Activated CD8-positive, alpha-beta memory T cell treated with anti-CD3 and anti-CD28 coated beads, Interleukin-2, amount 50 U/mL, for 24 hours (primary cell): ENCODE measurements at regions not wholly inside any gene's neighbourhood (a gene's known extent, or its start where the extent isn't known, plus 50 kb on each side); places are given as distances from the start of the nearest gene placed in this dataset.
"Not testable (repeated sequence)": the region's sequence is repeated elsewhere in the genome, so short reads cannot be mapped to it uniquely, and the experiment has no call there.

ENCODE experiments used
- DNase-seq: peaks from one replicate; pipeline ENCODE4 v3.0.0-alpha.2; 2020; ENCODE audit errors: extremely low read depth

GRCh38 chr19:28540385-28540784 lies 672.6 kb downstream of the UQCRFS1 start:
- not testable (repeated sequence) for DNase-seq

DNA sequence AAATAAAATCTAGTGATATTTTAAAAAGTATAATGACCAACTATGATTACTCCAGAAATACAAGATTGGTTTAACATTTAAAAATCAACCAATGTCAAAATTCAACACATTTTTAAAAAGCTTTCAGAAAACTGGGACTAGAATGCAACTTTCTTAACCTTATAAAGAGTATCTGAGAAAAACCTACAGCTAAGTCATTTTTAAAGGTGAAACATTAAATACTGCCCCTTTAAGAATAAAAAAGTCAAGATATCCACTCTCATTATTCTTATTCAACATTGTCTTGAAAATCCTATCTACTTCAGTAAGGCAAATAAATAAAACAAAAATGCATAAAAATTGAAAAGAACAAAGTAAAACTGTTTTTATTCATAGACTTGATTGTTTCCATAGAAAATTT lies 673.2 kb downstream of the UQCRFS1 start:
- no peak for DNase-seq

DNA sequence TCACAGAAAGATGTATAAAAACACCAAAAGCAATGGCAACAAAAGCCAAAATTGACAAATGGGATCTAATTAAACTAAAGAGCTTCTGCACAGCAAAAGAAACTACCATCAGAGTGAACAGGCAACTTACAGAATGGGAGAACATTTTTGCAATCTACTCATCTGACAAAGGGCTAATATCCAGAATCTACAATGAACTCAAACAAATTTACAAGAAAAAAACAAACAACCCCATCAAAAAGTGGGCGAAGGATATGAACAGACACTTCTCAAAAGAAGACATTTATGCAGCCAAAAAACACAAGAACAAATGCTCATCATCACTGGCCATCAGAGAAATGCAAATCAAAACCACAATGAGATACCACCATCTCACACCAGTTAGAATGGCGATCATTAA lies 674.4 kb downstream of the UQCRFS1 start:
- DNase-seq: not testable (repeated sequence)

DNA sequence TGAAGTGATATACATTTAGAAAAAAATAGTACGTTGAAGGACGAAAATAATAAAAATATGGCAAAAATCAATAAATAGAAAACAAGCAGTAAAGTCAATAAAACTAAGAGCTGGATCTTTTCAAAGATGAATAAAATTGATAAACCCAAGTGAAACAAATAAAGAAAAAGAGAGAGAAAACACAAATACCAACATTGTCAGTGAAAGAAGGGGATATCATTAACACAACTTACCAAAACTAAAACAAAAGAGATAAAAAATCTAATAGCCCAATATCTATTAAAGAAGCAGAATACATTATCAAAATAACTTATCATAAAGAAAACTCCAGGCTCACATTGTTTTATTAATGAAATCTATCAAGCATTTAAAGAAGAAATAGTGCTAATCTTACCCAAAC lies 675.1 kb downstream of the UQCRFS1 start:
- DNase-seq: no peak

GRCh38 chr19:28537079-28537478 lies 675.9 kb downstream of the UQCRFS1 start:
- DNase-seq: no peak

GRCh38 chr19:28535352-28535775 lies 677.6 kb downstream of the UQCRFS1 start:
- DNase-seq: no peak

DNA sequence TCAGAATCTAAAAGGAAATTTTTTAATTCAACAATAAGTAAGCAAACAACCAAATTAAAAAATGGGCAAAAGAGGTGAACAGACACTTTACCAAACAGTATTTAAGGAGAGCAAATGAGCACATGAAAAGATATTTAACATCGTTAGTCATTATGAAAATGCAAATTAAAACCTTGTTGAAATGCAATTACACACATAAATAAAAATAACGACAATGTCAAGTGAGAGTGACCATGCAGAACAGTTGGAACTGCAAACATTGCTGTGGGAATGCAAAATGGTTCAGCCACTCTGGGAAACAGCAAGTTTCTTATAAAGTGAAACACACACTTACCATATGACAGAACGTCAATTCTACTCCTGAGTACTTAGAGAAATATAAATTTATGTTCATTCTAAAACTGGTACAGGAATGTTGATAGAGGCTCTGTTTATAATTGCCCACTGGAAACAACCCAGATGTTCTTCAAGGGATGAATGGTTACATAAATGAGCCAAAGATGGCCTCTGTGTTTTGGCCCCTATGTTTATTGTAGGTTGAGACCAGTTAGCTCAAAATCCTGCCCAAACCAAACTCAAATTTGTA lies 678.1 kb downstream of the UQCRFS1 start:
- no peak for DNase-seq

DNA sequence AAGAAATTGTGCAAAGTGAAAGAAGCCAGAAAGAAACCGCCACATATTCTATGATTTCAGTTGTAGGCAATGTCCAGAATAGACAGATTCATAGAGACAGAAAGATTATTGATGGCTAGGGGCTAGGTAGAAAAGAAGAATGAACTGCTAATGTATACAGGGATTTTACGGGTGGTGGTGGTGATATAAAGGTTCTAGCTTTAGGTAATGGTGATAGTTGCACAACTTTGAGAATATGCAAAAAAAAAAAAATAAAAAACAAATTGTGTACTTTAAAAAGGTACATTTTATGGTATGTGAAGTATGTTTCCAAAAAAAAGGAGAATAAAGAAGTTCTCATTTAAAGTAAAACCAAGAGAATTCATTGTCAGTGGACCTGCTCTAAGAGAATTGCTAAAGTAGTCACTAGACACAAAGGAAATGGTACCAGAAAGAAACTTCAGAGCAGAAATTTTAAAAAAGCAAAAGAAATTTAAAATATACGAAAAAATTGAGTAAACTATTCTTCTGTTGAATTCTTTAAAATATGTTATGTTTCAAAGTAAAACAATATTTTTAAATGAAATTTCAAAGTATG lies 680.1 kb downstream of the UQCRFS1 start:
- DNase-seq: no peak

- no peak for DNase-seq
Observed at GRCh38 chr19:28531979-28532378, 681.0 kb downstream of the UQCRFS1 start.

- DNase-seq: no peak
Observed at GRCh38 chr19:28530406-28531035, 682.4 kb downstream of the UQCRFS1 start.

DNA sequence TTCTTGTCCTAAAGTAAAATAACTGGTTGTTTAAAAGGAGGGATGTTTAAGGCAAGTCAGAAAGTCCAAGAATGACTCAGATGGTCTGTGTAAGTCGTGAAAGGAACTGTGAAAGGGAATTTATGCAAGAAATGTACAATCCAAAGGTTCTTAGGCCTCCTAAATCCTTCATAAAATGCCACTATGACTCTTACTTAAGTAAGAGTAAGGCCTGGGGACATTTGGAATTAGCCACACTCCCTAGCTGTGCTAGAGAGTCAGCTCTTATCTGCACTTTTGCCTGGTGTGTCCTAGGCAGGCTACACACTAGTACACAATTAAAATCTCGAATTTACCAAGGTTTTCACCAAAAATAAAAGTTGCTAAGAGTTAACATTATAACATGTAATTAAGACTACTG lies 686.9 kb downstream of the UQCRFS1 start:
- no peak for DNase-seq

DNA sequence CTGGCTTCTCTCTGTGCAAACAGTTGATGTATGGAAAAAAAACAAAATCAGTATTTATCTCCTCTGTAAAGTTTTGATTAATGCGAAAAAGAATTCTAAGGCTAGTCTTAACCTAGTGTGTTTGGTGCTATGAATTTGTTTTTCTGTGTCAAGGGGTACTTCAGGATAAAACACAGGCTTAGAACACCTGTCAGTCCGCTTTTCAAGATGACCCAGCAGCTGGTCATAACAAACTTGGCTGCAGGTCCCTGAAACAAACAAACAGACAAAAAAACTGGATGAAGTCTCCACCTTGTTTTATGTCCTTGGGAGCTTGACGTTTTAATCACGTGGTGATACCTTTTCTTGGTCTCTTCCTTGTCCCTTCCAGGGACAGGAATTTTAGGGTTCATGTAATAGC lies 689.3 kb downstream of the UQCRFS1 start:
- DNase-seq: no peak

DNA sequence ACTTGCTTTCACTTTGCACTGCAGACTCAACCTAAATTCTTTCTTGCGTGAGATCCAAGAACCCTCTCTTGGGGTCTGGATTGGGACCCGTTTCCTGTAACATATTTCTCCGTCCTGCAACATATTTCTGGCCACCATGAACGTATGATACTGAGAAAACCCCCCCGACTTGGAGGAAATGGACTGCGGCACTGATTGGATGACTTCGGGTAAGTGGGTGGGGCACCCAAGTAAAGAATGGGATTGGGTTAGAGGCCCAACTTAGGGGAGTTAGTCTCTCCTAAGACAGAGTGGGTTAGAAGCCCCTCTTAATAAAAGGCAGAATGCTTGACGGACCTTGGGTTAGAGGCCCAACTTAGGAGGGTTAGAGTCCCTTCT lies 690.4 kb downstream of the UQCRFS1 start:
- no peak for DNase-seq

- no peak for DNase-seq
Observed at GRCh38 chr19:28521614-28522544, 691.1 kb downstream of the UQCRFS1 start.

- DNase-seq: no peak
Observed at GRCh38 chr19:28520998-28521568, 691.9 kb downstream of the UQCRFS1 start.

- no peak for DNase-seq
Observed at GRCh38 chr19:28519952-28520861, 692.7 kb downstream of the UQCRFS1 start.

DNA sequence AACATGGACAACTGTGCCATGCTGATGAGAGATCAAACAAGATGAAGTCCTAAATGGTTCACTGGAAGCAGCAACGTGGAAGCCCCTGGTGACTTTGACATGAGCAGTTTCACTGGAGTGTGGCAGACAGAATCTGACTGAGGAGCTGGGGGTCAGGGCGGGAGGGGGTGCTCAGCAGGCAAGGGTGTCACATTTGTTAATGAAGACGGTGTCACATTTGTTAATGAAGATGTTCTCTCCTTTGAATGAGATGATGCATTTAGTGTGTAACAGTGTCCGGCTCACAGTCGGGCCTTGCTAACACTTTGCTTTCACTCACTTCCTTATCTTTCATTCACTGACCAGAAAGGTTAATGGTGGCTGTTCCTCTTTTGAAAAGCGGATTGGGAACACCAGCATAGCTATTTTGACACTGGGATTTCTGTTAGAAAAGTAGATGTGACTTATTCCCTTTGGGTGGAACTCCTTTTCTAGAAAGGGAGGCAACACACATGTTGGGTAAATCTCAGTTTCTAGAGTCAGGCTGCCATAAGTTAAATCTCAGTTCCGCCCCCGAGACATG lies 693.7 kb downstream of the UQCRFS1 start:
- no peak for DNase-seq

DNA sequence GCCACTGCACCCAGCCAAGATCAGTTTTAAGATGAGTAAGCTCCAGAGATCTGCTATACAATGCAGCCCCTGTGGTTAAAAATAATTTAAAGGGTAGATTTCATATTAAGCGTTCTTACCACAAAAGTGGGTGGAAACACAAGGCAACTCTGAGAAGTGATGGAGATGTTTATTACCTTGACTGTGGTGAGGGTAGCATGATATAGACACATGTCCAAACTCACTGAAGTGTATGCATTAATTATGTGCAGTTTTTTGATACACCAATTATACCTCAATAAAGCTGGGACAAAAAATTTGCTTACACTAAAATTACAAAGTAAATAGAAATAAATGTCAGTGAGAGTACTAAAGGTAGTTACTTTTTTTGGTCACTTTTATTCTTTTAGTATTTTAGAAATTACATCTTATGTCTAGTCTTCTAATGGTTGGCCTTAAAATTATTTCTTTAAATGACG lies 696.5 kb downstream of the UQCRFS1 start:
- no peak for DNase-seq

DNA sequence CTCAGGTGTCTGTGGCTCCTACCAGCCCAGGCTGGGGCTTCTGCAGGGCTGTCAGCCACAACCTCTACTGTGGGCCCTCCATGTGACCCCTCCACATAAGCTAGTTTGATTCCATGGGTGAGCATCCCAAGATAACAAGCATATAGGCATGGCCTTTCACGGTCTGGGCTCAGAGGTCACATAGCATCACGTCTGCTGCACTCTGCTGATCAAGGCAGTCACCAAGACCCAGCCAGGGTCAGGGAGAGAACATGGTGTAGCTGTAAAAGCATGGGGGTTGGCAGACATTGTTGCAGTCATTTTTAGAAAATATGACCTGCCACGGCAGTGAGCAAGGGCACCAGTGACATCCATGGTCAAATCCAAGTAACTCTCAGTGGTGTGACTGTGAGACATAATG lies 698.8 kb downstream of the UQCRFS1 start:
- DNase-seq: no peak

DNA sequence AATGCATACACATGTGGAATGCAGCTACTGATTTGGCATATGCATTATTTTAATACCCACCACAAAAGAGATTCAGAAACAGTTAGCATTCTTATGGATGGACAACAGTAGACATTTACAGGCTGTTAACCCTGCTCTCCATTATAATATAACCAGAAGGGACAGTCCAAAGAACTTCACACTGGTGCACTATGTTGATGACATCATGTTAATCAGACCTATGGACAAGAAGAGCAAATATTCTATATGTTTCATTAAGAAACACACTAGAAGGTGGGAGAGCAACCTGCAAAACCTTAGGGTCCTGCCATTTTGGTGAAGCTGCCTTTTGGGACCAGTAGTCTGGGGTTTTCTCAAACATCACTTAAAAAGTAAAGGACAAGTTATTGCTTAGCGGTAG lies 701.3 kb downstream of the UQCRFS1 start:
- no peak for DNase-seq
